ENCODE measurements at regions not wholly inside any gene's neighbourhood (a gene's known extent, or its start where the extent isn't known, plus 50 kb on each side); places are given as distances from the start of the nearest gene placed in this dataset.
A peak's percentile ranks its signal among the peaks of the same experiment; 100 is the strongest.

GRCh38 chr2:55119711-55120487 lies 69.6 kb upstream of the RTN4 start (continued):
- TF ChIP-seq, protein P1, sequence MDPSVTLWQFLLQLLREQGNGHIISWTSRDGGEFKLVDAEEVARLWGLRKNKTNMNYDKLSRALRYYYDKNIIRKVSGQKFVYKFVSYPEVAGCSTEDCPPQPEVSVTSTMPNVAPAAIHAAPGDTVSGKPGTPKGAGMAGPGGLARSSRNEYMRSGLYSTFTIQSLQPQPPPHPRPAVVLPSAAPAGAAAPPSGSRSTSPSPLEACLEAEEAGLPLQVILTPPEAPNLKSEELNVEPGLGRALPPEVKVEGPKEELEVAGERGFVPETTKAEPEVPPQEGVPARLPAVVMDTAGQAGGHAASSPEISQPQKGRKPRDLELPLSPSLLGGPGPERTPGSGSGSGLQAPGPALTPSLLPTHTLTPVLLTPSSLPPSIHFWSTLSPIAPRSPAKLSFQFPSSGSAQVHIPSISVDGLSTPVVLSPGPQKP (IDR thresholded peaks at IDR 0.05; ENCODE audit: borderline replicate concordance, low read depth, low read length): no peak

DNA sequence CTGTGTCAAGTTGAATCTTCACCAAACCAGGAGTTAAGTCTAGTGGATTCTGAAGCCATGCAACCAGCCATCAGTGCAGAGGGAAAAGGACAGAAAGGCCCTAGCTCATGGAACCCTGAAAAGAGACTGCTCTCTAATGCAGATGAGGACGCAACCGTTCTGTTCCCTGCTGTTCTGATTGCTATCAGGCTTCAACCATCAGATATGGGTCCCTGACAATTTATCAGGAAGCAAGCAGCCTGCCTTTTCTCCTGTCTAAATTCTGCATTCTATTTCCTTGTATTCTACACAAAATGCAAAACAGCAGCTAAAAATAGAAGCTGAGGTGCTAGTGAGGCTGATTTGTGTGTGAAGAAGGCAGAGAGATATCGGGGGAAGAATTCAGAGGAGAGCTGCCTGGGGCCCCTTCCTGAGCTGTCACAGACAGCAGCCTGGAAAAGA lies 68.4 kb upstream of the RTN4 start:
- H3K27me3 ChIP-seq (ENCODE audit: control insufficient read depth, insufficient read depth, low read length): no peaks in the 10 kb centered on the region
- dilution Hi-C loops (cut with HindIII; ENCODE audit: low sequenced_read_pairs, unreplicated experiment) (no loop called here), in situ Hi-C loops (cut with MboI; ENCODE audit: low sequenced_read_pairs) (no loop called here), intact Hi-C loops (cut with micrococcal nuclease) (no loop called here)
- no peaks in the 10 kb centered on the region for H3K36me3 ChIP-seq (ENCODE audit: control insufficient read depth, insufficient read depth, low read length)
- POLR2A ChIA-PET (ENCODE audit: unreplicated experiment): no interaction called here
- peak overlapping the region; percentile 26; the same call in 2 of the 3 replicates for H2BK15ac ChIP-seq (ENCODE audit: low read depth, low read length)
- H4K91ac ChIP-seq (ENCODE audit: insufficient read depth, low read depth, low read length): no peak overlapping the region
- peaks cover 13% of the 10 kb centered on the region for H3K9me1 ChIP-seq (ENCODE audit: insufficient read depth, low read length)
- no peak overlapping the region for H2AFZ ChIP-seq (replicated peaks; ENCODE audit: low read length, poor library complexity)
- peaks cover 3 to 28% of the 10 kb centered on the region in 2 experiments; a peak in 2 of 4 replicates for H3K79me1 ChIP-seq (ENCODE audit: low read depth in 1 of 2, low read length in 2 of 2)
- H3K4me1 ChIP-seq (ENCODE audit: control insufficient read depth, insufficient read depth, low read length): peaks cover 25% of the 10 kb centered on the region
- H3K9ac ChIP-seq (ENCODE audit: low read depth, low read length): no peak overlapping the region
- H2BK20ac ChIP-seq (ENCODE audit: low read depth, low read length): peak overlapping the region; percentile 72; the same call in 1 of the 2 replicates
- no peak overlapping the region for H3K4me2 ChIP-seq (ENCODE audit: low read depth, low read length)
- no peak for ATAC-seq (ENCODE audit: low read depth)
- CTCF ChIA-PET: interaction anchor here (1.1 to 1.4 kb wide), 2 partner anchors 50 to 70 kb away, joined by 3 to 4 read pairs; no protein-coding TSS in a partner anchor
- BruUV-seq (replicated peaks): no TSS peak
- no peak overlapping the region for H3K56ac ChIP-seq (ENCODE audit: extremely low read depth, insufficient read depth, low read length)
- TF ChIP-seq RCOR1 (IDR thresholded peaks at IDR 0.05; ENCODE audit: insufficient replicate concordance, low read length): no peak
- H4K20me1 ChIP-seq (ENCODE audit: insufficient read depth, low read length): no peaks in the 10 kb centered on the region
- H2AK9ac ChIP-seq (replicated peaks; ENCODE audit: low read depth, low read length, poor library complexity): no peak overlapping the region
- peak overlapping the region; percentile 43 for H3K14ac ChIP-seq (replicated peaks; ENCODE audit: low read depth, low read length)
- H4K8ac ChIP-seq (ENCODE audit: low read depth in 2 of 2, low read length in 2 of 2): peak overlapping the region in 1 of 2 experiments; percentile 19; a peak in 1 of 4 replicates
- WGBS, 2 experiments (ENCODE audit: extremely low coverage in 2 of 2, insufficient read length in 1 of 2): 44% methylated on average over 3 of the region's 3 CpGs; no CpG with 5 or more reads in 1 of the 2 experiments
- H3K18ac ChIP-seq (ENCODE audit: low read depth, low read length): peak overlapping the region; percentile 3; the same call in 1 of the 2 replicates
- no peak overlapping the region for H3K27ac ChIP-seq (ENCODE audit: insufficient read depth, low read length)
- H3K4ac ChIP-seq (ENCODE audit: low read depth, low read length): peak overlapping the region; percentile 49
- H4K5ac ChIP-seq (ENCODE audit: low read depth, low read length): no peak overlapping the region
- no peak overlapping the region for H2BK5ac ChIP-seq (ENCODE audit: low read depth, low read length, poor library complexity, severe bottlenecking)
- no peak for DNase-seq
- 0 out of 2 replicates have a peak overlapping the region, but pooled peaks have one; percentile 55 for H3K23ac ChIP-seq (ENCODE audit: low read depth, low read length)
- H3K4me3 ChIP-seq (ENCODE audit: insufficient read depth, low read depth, low read length): no peak overlapping the region
- H2AK5ac ChIP-seq (ENCODE audit: low read depth, low read length): no peak overlapping the region
- H3K9me3 ChIP-seq (ENCODE audit: control insufficient read depth, insufficient read depth, low read length): no peaks in the 10 kb centered on the region
- peak overlapping the region; percentile 58 for H2BK120ac ChIP-seq (ENCODE audit: low read depth, low read length)

All from IMR-90 (cell line).